Type B pancreatic cell (in vitro differentiated cells): ENCODE measurements at regions not wholly inside any gene's neighbourhood (a gene's known extent, or its start where the extent isn't known, plus 50 kb on each side); places are given as distances from the start of the nearest gene placed in this dataset.

Experiments
- DNase-seq: peaks from one replicate; pipeline ENCODE4 v3.0.0; 2021; ENCODE audit warnings: mixed read lengths; ENCODE audit not compliant: unreplicated experiment; ENCODE audit errors: extremely low spot score
- H3K27ac Mint-ChIP-seq: 2 replicates; pipeline ENCODE4 v1.8.0; 2021; ENCODE audit warnings: mild to moderate bottlenecking, mixed read lengths
- H3K27me3 Mint-ChIP-seq: 2 replicates; pipeline ENCODE4 v1.8.0; 2021; ENCODE audit warnings: mixed read lengths
- H3K36me3 Mint-ChIP-seq: 2 replicates; pipeline ENCODE4 v1.8.0; 2021; ENCODE audit warnings: mixed read lengths
- H3K4me1 Mint-ChIP-seq: one replicate; pipeline ENCODE4 v1.8.0; 2021; ENCODE audit warnings: mixed read lengths; ENCODE audit not compliant: unreplicated experiment
- H3K4me3 Mint-ChIP-seq: 2 replicates; pipeline ENCODE4 v1.8.0; 2021; ENCODE audit warnings: mild to moderate bottlenecking, mixed read lengths
- H3K9me3 Mint-ChIP-seq: 2 replicates; pipeline ENCODE4 v1.8.0; 2021; ENCODE audit warnings: mixed read lengths
- TF ChIP-seq, protein P1 (sequence below): fragments of 200-600 bp; sonication (generic); conservative IDR thresholded peaks from 2 replicates; pipeline ENCODE4 v1.5.0; 2021; ENCODE audit warnings: antibody characterized with exemption, mild to moderate bottlenecking

DNA sequence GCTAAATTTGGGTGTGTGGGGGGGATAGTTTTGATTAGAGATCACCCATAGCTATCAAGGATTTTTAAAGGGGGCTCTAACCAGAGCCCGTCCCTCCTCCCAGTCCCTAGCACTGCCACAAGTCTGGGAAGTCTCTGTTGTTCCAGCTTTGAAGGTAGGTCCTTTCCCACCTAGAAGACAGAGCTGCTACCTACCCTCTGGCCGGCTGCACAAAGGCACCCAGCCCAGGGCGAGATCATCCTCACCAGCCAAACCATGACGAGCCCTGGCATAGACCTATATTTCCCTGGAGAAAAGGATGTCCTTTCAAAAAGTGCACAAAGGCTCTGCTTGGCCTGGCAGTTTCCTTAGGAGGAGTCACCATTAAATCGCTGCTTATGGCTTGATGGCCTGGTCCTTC, 147.8 kb downstream of the CYP26A1 start:
- no peak for DNase-seq
- H3K4me1 Mint-ChIP-seq, result peaks cover 4% of the 10 kb centered on the region
- no peak overlapping the region for H3K27ac Mint-ChIP-seq
- peaks cover 5% of the 10 kb centered on the region for H3K27me3 Mint-ChIP-seq
- H3K4me3 Mint-ChIP-seq, result no peak overlapping the region
- TF ChIP-seq, protein P1, sequence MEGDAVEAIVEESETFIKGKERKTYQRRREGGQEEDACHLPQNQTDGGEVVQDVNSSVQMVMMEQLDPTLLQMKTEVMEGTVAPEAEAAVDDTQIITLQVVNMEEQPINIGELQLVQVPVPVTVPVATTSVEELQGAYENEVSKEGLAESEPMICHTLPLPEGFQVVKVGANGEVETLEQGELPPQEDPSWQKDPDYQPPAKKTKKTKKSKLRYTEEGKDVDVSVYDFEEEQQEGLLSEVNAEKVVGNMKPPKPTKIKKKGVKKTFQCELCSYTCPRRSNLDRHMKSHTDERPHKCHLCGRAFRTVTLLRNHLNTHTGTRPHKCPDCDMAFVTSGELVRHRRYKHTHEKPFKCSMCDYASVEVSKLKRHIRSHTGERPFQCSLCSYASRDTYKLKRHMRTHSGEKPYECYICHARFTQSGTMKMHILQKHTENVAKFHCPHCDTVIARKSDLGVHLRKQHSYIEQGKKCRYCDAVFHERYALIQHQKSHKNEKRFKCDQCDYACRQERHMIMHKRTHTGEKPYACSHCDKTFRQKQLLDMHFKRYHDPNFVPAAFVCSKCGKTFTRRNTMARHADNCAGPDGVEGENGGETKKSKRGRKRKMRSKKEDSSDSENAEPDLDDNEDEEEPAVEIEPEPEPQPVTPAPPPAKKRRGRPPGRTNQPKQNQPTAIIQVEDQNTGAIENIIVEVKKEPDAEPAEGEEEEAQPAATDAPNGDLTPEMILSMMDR, result no peak
- H3K9me3 Mint-ChIP-seq, result peaks cover 5% of the 10 kb centered on the region
- no peaks in the 10 kb centered on the region for H3K36me3 Mint-ChIP-seq

DNA sequence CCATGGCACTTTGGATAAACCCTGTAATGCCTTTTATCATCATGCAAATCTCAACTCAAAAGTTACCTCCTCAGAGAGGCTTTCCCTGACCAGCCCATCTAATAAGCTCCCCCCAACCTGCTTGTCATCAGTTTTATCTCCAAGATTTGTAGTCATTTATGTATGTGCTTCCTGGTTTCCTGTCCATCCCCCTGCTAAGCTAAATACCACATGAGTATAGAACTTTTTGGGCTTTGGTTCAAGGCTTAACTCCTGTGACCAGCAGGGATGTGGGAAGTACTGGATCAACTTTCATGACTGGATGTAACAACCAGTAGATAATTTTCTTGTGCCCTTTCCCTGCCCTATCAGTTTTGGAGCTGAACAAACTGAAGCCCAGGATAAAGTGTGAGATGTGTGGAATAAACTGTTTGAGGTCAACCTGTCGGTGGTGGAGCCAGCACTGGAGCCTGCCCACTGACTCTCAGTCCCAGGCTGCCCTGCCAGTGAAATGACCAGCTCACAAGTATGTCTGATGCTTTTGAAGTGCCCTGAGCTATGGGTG, 148.6 kb downstream of the CYP26A1 start:
- no peak overlapping the region for H3K27ac Mint-ChIP-seq
- H3K4me1 Mint-ChIP-seq, result peaks cover 4% of the 10 kb centered on the region
- H3K27me3 Mint-ChIP-seq, result peaks cover 5% of the 10 kb centered on the region
- DNase-seq, result no peak
- H3K9me3 Mint-ChIP-seq, result peaks cover 5% of the 10 kb centered on the region
- TF ChIP-seq, protein P1, result no peak
- H3K4me3 Mint-ChIP-seq, result no peak overlapping the region
- no peaks in the 10 kb centered on the region for H3K36me3 Mint-ChIP-seq

DNA sequence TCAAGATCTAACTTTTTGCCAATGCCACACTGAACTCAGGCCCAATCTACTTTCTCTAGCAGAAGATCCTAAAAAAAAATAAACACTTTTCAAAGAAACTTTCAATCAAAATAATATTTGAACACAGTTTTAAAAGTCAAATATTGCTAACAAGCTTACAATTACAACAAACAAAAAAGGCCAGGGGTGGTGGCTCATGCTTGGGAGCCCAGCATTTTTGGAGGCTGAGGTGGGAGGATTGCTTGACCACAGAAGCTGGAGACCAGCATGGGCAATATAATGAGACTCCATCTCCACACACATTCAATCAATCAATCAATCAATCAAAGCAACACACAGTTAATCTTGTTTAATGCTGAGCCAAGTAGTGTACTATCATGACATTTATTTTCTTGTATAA, 149.2 kb downstream of the CYP26A1 start:
- H3K9me3 Mint-ChIP-seq, result peaks cover 5% of the 10 kb centered on the region
- no peak for DNase-seq
- no peaks in the 10 kb centered on the region for H3K36me3 Mint-ChIP-seq
- TF ChIP-seq, protein P1, result no peak
- peaks cover 4% of the 10 kb centered on the region for H3K4me1 Mint-ChIP-seq
- no peak overlapping the region for H3K4me3 Mint-ChIP-seq
- no peak overlapping the region for H3K27ac Mint-ChIP-seq
- peaks cover 5% of the 10 kb centered on the region for H3K27me3 Mint-ChIP-seq

DNA sequence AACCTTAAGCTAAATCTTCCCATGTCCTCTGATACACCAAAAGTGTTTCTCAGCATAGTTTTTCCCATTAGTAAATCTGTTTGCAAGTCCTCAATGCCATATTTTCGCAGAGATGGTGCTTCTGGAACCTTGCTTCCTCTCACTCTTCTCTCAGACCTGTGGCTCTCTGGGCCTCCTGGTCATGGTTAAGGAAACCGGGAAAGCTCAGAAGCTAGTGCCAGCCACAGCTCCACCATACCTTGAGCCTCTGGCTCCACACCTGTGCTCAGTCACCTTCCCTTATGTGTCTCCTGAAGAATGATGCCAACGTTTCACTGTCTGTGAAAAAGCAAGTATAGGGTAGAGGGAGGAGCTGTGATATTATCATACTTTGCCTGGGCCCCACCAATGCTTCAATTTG, 149.6 kb downstream of the CYP26A1 start:
- no peak overlapping the region for H3K4me3 Mint-ChIP-seq

DNA sequence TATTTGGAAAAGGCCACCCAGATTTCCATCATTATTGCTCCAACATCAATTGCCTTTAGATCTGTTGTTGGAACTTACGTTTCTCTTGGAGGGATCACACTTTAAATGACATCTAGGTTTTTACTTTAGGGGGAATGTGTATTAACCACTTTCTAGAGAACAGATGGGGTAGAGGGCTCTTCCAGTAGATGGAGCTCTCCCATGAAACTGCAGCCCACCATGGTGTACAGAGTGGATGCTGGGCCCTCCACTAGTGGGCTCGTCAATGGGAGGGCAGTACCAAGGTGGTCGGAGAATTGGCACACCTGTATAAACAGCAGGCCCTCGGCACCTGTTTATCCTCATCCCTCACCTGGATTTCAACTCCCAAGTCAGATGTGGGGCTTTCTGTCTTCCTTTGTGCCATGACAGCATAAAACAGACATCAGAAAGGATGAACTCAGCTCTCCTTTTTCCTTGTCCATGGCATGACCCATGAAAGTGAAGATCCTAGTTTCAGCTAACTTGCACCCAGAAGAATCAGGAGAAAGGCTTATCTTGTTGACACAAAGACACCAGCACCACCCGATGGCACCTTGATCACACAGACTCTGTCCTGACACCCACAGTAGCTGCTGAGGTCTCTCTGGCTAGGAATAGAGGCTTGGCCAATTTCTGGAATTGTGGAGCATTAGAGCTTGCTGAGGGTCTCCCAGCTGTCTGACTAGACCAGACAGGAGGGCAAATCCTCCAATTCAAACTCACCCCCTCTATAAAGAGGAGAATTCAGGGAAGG, 150.5 kb downstream of the CYP26A1 start:
- Mint-ChIP-seq H3K27ac (no peak overlapping the region), H3K36me3 (no peaks in the 10 kb centered on the region), H3K27me3 (peaks cover 5% of the 10 kb centered on the region), H3K4me3 (no peak overlapping the region), H3K9me3 (peaks cover 5% of the 10 kb centered on the region), H3K4me1 (peaks cover 4% of the 10 kb centered on the region)
- TF ChIP-seq, protein P1, result no peak
- no peak for DNase-seq

More for the DNA sequence above, 149.6 kb downstream of the CYP26A1 start:
- Mint-ChIP-seq H3K27ac (no peak overlapping the region), H3K27me3 (peaks cover 5% of the 10 kb centered on the region), H3K4me1 (peaks cover 4% of the 10 kb centered on the region), H3K36me3 (no peaks in the 10 kb centered on the region), H3K9me3 (peaks cover 5% of the 10 kb centered on the region)
- TF ChIP-seq, protein P1, result no peak
- no peak for DNase-seq
